ENCODE measurements at regions not wholly inside any gene's neighbourhood (a gene's known extent, or its start where the extent isn't known, plus 50 kb on each side); places are given as distances from the start of the nearest gene placed in this dataset.

- ATAC-seq (ENCODE audit: poor library complexity) = no peak
- H3K4me1 Mint-ChIP-seq (ENCODE audit: low read depth) = no peaks in the 10 kb centered on the region
Measured at GRCh38 chr12:14058717-14059116, 77.3 kb upstream of the GRIN2B start.

DNA sequence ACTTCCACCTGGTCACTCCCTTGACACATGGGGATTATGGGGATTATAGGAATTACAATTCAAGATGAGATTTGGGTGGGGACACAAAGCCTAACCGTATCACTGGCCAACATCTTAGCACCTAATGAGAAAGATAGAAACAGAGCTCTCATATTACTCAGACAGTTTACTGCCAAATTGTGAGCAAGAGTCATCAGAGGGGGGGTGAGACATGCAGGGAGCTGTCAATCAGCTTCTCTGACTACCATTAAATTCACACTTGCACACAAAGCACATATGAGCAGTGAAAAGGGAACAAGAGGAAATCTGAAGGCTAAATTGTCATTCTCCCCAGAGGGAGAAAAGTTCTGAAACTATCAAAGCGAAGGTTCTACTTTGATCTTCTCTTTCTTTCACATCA, 78.1 kb upstream of the GRIN2B start:
- POLR2A ChIA-PET = no interaction called here
- Mint-ChIP-seq H3K4me3 (no peak overlapping the region), H3K9me3 (no peaks in the 10 kb centered on the region), H3K36me3 (ENCODE audit: low read depth) (no peaks in the 10 kb centered on the region), H3K27ac (no peak overlapping the region), H3K4me1 (ENCODE audit: low read depth) (no peaks in the 10 kb centered on the region), H3K27me3 (no peaks in the 10 kb centered on the region)
- Histone ChIP-seq H3K4me3 (ENCODE audit: low read length) (no peak overlapping the region), H3K36me3 (ENCODE audit: insufficient read depth, low read length) (no peaks in the 10 kb centered on the region), H3K4me1 (ENCODE audit: insufficient read depth, low read length) (no peaks in the 10 kb centered on the region), H3K9me3 (ENCODE audit: control insufficient read depth in 1 of 2, insufficient read depth in 1 of 2, low read length in 2 of 2) (peaks cover 0 to 2% of the 10 kb centered on the region in 2 experiments), H3K27ac (ENCODE audit: low read depth in 1 of 2, low read length in 2 of 2) (no peak overlapping the region), H3K27me3 (ENCODE audit: control insufficient read depth in 1 of 2, insufficient read depth in 2 of 2, low read length in 2 of 2) (no peaks in the 10 kb centered on the region)
- TF ChIP-seq CTCF (IDR thresholded peaks at IDR 0.05) = no peak
- ATAC-seq (ENCODE audit: poor library complexity) (no peak), DNase-seq (no peak)
- intact Hi-C loops (cut with DNase I, micrococcal nuclease) = no loop called here
- CTCF ChIA-PET = no interaction called here

More at GRCh38 chr12:14058717-14059116, 77.3 kb upstream of the GRIN2B start:
- H3K4me3 Mint-ChIP-seq = no peak overlapping the region
- Histone ChIP-seq H3K4me3 (ENCODE audit: low read length) (no peak overlapping the region), H3K9me3 (ENCODE audit: control insufficient read depth in 1 of 2, insufficient read depth in 1 of 2, low read length in 2 of 2) (no peaks in the 10 kb centered on the region), H3K4me1 (ENCODE audit: insufficient read depth, low read length) (no peaks in the 10 kb centered on the region), H3K27ac (ENCODE audit: low read depth in 1 of 2, low read length in 2 of 2) (no peak overlapping the region), H3K27me3 (ENCODE audit: control insufficient read depth in 1 of 2, insufficient read depth in 2 of 2, low read length in 2 of 2) (no peaks in the 10 kb centered on the region), H3K36me3 (ENCODE audit: insufficient read depth, low read length) (no peaks in the 10 kb centered on the region)
- DNase-seq = no peak
- no peak for TF ChIP-seq CTCF (IDR thresholded peaks at IDR 0.05)
- ChIA-PET CTCF (interaction anchor here (0.6 to 0.7 kb wide), 2 partner anchors 10 to 54 kb away, joined by 3 to 6 read pairs; no protein-coding TSS in a partner anchor), POLR2A (no interaction called here)
- intact Hi-C loops (cut with DNase I, micrococcal nuclease) = no loop called here
- no peaks in the 10 kb centered on the region for H3K9me3 Mint-ChIP-seq
- H3K36me3 Mint-ChIP-seq (ENCODE audit: low read depth) = no peaks in the 10 kb centered on the region
- no peak overlapping the region for H3K27ac Mint-ChIP-seq
- no peaks in the 10 kb centered on the region for H3K27me3 Mint-ChIP-seq

GRCh38 chr12:14065616-14066015, 84.2 kb upstream of the GRIN2B start:
- no peaks in the 10 kb centered on the region for H3K9me3 Mint-ChIP-seq
- H3K27ac Mint-ChIP-seq = no peak overlapping the region
- H3K36me3 Mint-ChIP-seq (ENCODE audit: low read depth) = no peaks in the 10 kb centered on the region

More at GRCh38 chr12:14065616-14066015, 84.2 kb upstream of the GRIN2B start:
- H3K27me3 ChIP-seq (ENCODE audit: control insufficient read depth in 1 of 2, insufficient read depth in 2 of 2, low read length in 2 of 2) = no peaks in the 10 kb centered on the region
- ChIA-PET CTCF (no interaction called here), POLR2A (no interaction called here)
- no peak overlapping the region for H3K4me3 Mint-ChIP-seq
- no peaks in the 10 kb centered on the region for H3K4me1 Mint-ChIP-seq (ENCODE audit: low read depth)
- no peaks in the 10 kb centered on the region for H3K4me1 ChIP-seq (ENCODE audit: insufficient read depth, low read length)
- intact Hi-C loops (cut with DNase I, micrococcal nuclease) = no loop called here
- H3K9me3 ChIP-seq (ENCODE audit: control insufficient read depth in 1 of 2, insufficient read depth in 1 of 2, low read length in 2 of 2) = peaks cover 0 to 6% of the 10 kb centered on the region in 2 experiments
- ATAC-seq (ENCODE audit: poor library complexity) = no peak
- H3K36me3 ChIP-seq (ENCODE audit: insufficient read depth, low read length) = no peaks in the 10 kb centered on the region
- no peak overlapping the region for H3K27ac ChIP-seq (ENCODE audit: low read depth in 1 of 2, low read length in 2 of 2)
- DNase-seq = no peak
- H3K4me3 ChIP-seq (ENCODE audit: low read length) = no peak overlapping the region
- peaks cover 12% of the 10 kb centered on the region for H3K27me3 Mint-ChIP-seq
- TF ChIP-seq CTCF (IDR thresholded peaks at IDR 0.05) = no peak

All from CD4-positive, alpha-beta T cell (primary cell).